Stimulated activated CD8-positive, alpha-beta memory T cell treated with anti-CD3 and anti-CD28 coated beads, Interleukin-2, amount 100 ng/mL, for 48 hours (primary cell): ENCODE measurements at regions not wholly inside any gene's neighbourhood (a gene's known extent, or its start where the extent isn't known, plus 50 kb on each side); places are given as distances from the start of the nearest gene placed in this dataset.

Experiments used
- DNase-seq, 2 donors: peaks; one replicate each; pipeline ENCODE4 v3.0.0-alpha.2; 2020; ENCODE audit warnings: low read depth in 2 of 2

DNA sequence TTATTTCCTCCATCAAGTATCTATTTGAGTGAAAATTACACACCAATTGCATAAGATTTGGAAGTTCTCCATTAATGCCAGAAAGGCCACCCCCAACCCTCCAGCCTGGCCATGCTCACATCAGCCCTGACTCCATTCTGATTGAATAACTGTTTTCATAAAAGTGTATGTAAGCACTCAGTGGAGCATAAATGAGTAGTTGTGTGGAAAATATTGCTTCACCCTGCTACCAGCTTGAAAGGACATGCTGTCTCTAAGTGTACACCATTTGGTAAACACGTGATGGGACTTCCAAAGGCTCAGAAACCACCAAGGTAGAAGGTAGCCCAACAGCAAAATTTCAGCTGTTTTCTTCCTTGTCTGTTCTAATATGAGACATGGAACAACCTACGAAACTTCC lies 393.8 kb downstream of the ZNF385D start:
- no peak for DNase-seq

DNA sequence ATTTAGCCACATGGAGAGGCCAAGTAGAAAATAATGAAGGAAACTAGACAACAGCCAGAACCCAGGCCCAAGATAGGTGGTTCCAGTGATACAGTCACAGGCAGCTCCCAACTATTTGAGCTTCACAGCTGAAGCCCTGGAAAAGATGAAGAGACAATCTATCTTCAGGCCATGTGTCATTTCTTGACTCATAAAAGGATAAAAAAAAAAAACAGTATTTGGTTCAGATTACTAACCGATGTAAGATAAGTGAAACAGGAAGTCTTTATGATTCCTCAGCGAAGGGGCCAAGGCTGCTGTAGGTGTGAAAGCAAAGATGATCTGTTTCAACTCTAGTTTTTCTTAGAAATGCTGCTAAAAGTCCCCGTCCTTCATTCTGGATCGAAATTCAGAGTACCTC lies 394.6 kb downstream of the ZNF385D start:
- no peak for DNase-seq

DNA sequence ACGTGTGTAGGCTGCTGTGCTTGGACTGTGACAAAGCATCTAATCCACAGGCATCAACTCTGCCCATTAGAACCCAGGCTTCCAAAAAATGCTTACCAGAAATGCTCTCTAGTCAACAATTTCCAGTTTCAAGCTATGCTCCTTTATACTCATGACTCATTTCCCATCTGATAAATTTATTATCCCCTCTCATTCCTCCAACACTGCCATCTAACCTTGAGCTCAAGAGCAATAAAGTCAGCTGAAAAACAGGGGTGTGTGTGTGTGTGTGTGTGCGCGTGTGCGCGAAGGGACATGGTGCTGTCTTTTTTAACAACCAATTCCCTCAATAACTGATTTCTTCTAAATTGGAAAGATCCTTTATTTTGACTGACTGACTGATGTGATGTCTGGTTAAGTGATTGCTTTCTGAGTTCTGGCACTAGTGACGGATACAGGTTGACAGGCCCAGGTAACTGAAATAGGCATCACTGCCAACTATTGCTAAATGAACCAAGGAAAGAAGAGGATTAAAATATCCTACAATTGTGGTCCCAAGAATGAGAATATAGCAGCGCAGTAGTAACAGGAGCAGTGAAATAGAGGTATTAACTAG lies 405.5 kb downstream of the ZNF385D start:
- DNase-seq = no peak

DNA sequence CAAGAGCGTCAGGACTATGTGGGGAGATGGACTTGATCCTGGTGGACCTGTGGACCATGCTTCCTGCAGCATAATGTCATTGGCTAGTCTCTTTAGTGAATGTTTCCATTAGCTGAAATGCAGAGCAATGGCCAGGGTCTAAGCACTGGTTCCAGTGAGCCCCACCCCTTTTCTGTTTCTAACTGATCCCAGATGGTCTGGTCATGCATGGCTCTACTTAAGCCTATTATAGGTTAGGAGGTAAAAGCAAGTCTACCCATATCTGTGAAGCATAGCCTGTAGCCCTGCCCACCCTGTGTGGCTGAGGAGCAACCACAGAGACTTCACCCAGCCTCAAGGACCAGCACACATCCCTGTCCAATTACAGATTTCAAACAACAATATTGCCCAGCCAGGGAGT lies 419.2 kb downstream of the ZNF385D start:
- no peak for DNase-seq

DNA sequence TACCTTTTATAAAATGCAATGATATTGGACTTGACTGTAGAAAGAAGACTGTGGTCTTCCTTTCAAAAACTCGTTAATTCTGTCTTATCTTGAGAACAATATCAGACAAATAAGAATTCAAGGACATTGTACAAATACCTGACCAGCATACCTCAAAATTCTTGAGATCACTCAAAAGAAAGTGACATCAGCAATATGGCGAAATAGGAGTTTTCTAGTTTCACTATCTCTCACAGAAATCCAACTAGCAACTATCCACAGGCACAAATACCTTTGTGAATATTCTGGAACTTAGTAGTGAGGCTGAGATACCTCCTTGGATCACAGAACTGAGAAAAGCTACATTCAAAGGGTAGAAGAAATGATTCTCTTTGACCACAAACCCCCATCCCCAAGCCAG lies 419.7 kb downstream of the ZNF385D start:
- DNase-seq = no peak

DNA sequence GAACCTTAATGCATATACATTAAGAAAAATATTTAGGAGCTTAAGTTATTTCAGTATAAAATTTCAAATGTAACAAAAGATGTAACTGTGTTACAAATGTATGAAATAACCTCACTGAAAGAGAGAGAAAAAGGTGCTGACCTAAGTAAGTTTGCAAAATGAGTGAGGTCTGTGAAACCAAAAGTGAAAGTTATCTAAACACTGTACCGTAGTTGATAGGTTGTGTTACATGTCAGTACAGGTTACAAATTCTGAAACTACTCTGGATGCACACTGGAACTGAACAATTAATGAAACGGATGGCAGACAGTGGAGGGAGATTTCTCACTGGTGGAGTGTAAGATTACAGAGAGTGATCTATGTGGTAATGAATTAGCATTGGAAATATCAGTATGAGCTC lies 420.7 kb downstream of the ZNF385D start:
- DNase-seq = no peak

DNA sequence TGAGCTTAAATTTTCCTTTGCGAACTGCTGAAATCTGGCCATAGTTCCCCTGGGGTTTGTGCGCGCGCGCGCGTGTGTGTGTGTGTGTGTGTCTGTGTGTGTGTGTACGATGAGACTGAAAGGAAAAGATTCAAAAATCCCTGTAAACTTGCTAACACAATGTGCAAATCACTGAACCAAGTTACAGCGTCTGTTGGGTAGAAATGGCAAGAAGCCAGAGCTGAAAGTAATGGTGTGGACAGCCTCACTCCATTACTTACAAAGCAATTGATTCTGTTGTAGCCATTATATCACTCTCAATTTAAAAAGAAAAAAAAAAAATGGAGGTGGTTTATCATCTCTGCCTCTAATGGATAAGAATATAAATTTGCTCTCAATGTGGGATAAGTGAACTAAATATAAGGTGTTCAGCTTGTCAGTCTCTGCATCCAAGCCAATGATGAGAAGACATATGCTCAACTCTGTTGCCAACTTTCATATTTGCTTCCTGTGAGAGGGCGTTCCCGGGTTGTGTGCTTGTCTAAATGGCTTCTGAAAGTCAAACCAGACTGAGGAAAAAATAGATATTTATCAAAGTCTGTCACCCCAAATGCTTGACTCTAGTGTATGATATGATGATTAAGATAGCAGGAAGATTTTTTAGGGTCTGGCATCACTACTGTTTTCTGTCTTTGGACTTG lies 422.2 kb downstream of the ZNF385D start:
- no peak for DNase-seq

DNA sequence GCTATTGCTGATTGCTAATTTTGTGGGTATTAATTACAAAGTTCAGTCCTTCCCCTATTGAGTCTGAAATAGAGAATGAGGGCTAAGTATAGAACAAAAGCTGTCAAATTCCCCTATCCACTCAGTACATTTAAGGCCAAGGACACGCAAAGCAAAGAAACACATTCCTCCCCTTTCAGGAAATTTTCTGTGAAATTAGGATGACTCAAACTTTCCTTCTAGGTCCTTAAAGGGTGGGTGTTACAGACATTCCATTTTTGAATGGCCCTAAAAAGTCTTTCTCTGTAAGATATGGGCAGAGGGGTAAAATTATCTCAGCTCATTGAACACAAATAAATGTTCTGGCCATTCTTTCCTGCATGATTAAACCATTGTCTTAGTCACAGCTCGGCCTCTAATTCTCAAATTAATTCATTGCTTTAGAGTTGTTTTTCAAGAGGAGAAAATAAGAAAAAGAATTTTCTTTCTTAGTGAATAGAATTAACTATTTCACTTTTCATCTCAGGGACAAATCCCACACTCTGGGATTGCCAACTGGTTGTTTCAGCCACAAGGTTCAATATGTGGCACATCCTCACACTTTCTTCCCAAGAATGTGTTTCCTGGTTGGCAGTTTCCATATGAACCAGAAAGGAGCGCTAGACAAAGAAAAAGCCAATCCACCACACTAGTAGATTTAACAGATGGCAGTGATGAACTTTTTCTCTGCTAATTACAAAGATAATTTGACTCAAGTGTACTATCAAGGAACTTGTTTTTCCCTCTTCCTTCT lies 424.1 kb downstream of the ZNF385D start:
- DNase-seq = no peak

DNA sequence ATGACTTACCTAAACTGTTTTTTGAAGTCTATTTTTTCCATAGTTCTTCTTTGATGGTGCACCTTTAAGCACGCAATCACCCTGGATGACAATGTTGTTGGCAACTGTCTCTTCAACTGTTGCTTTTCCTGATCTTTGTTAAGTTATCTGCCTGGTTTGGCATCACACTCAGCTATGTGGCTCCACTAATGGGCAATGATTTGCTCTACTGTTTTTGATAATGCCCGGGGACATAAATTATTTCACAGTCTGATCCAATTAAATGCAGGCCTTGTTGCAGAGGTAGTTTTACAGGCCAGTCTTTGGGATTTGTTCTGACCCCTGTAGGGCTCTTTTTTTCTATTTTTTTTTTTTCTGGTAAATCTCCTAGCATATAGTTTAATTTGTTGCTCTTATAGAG lies 436.3 kb downstream of the ZNF385D start:
- DNase-seq = no peak

DNA sequence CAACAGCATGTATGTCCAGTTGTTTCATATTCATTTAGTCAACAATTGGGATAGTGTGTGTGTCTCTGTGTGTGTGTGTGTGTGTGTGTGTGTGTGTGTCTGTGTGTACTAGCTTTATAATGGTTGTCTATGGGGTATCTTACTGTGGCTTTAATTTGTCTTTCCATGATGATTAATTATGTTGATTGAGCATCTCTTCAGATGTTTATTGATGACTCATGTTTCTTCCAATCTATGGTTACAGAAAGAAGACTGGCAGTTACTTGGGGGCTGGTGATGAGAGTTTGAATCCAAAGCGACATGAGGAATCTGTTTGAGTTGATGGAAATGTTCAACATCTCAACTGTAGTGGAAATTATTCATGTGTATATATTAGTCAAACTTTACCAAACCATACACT lies 440.1 kb downstream of the ZNF385D start:
- no peak for DNase-seq

DNA sequence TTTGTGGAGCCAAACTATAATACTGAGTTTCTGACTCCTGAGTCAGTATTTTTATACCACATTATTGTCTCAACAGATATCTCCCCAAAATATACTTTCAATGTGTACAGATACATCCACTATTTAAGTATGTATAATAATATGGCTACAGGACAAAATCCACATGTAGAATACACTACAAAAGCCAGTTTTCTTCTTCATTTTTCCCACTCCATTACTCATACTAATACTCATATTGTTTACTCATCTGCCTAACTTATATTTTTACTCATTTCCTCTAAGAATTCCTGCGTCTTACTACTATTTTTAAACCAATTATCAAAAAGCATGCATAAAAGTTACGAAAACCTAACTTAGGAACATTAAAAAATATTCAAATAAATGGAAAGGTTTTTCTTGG lies 440.8 kb downstream of the ZNF385D start:
- DNase-seq = no peak

DNA sequence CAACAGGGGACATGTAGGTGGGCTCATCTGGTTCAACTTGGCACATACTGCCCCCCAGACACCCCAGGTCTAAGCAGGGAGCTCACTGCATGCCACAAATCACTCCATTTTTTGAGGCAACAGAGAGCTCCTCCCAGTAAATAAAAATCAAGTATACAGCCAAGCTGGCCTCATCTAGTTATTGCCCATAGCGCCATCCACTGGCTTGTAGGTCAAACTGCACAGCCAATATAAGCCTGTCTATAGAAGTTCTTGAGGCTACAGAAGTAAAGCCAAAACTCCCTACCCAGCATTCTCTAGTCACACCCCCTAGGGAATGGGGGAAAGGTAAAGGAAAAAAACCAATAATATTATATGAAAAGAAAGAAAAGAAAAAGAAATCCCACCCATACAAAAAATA lies 453.7 kb downstream of the ZNF385D start:
- DNase-seq = no peak

DNA sequence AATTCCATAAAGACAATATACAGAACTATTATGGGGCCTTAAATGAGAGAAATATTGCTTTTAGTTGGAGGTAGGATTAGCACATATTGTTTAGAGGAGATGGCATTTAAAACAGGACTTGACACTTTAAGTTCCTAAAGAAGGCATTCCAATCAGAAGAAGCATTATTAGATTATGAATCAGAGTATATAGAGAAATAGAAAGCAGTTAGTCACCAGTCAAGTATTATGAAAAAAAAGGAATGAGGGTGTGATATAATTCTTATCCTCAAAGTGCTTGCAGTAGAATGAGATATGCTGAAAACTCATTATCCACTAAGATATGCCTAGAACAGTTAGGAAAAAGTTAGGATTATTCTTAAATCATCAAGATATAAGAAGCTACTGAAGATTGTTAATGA lies 456.2 kb downstream of the ZNF385D start:
- DNase-seq = no peak

DNA sequence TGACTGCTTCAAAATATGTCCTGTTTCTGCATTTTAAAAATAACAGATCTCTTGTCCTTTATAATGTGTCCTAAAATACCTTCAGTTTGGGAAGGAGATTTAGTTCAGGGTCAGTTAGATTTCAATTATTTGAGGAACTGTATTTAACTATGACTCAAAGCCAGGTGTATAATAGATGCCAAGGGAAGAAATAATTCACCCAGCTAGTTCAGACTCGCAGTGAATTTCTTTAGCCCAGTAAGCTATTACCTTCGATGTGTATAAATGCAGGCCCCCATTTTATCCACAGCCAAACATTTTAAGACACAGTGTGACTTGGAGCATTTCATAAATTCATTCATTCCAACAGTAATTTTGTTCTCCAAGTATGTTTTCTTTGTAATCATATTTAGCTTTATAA lies 458.0 kb downstream of the ZNF385D start:
- no peak for DNase-seq

DNA sequence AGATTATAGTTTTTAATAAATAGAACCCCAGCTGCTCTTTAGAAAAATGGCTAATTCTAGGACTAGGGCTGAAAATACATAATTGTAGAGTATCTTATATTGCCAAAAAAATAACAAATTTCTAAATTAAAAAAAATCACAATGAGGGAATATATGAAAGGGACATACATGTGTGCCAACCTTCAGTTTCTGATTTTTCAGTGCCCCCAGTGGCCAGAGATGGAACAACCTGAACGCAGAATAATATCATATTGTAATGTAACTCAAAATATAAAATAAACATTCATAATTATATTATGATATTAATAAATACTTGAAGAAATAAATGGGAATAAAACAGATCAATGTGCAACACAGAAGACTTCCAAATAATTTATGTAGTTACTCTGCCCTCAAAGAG lies 460.5 kb downstream of the ZNF385D start:
- no peak for DNase-seq

DNA sequence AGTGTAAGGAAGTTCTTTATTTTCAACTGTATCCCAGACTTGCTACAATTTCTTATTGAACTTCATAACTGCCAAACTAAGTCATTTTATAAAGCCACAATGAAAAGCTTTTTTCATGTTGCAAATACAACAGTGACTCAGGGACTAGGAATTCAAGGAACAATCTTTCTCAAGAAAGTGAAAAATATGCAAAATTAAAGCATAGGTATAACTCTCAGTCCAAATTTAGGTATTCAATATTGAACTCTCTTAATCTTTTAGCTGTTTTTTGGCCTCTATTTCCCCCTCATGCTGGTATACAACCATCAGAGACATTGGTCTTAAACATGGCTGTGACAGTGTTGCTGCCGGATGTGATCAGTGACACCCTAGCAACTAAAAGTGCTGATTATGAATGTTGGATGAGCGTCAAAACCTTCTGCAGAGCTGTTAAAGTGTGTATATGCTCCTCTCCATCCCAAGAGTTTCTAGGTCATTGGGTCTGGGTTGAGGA lies 476.9 kb downstream of the ZNF385D start:
- no peak for DNase-seq

DNA sequence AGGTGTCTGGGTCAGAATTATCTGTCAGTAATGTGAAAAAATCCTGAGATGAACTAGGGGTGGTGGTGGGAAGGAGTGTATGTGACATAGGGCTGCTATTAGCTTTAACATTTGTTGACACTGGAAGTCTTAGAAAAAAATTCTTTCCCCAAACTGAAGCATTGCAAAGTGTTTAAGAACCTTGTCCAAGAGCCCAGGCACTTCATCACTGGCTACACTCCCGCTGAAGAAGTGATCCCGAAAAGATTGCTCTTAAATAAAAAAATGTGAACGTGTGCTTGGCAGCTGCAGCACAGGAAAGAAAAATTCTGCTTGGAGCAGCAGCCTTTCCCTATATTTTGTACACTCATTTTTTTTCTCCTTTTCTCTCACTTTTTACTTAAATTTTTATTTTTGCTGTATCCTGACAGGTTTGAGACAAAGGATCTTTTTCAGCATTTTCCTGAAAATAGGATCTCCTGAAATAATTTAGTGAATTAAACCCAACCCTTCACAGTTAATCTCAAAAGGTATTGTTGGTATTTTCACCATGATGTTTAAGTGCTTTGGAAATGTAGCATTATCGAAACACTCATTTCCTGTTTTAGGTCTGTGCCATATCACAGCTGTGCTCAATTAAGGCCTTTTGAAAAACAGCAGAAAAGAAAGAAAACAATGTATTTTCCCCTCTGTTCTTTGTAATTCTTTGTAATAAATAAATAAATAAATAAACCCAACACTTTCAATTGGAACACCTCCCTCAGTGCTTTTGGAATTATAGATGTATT lies 477.6 kb downstream of the ZNF385D start:
- DNase-seq = no peak

DNA sequence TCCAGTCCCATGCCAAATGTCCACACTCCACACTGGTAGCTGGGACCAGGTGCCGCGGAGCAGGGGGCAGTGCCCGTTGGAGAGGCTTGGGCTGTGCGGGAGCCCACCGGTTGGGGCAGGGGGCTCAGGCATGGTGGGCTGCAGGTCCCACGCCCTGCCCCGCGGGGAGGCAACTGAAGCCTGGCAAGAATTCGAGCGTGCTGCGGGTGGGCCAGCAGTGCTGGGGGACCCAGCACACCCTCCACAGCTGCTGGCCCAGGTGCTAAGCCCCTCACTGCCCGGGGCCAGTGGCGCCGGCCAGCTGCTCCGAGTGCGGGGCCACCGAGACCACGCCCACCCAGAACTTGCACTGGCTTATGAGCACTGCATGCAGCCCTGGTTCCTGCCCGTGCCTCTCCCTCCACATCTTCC lies 479.4 kb downstream of the ZNF385D start:
- DNase-seq = no peak

DNA sequence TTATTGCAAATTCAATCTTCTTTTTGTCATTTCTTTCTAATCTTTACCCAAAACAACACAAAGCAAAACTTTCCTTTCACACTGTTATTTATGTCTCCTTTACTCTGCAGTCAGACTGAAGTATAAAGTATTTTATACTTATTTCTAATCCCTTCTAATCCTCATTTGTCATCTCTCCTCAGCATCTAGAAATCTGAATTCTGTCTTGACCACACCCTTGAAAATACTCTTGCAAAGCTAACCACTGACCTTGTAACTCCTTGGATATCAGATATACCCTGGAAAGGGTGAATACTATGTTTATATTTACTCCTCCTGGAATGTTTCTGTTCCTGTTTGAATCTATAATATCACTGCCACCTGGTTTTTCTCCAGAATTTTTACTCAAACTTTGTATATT lies 481.1 kb downstream of the ZNF385D start:
- DNase-seq = no peak

DNA sequence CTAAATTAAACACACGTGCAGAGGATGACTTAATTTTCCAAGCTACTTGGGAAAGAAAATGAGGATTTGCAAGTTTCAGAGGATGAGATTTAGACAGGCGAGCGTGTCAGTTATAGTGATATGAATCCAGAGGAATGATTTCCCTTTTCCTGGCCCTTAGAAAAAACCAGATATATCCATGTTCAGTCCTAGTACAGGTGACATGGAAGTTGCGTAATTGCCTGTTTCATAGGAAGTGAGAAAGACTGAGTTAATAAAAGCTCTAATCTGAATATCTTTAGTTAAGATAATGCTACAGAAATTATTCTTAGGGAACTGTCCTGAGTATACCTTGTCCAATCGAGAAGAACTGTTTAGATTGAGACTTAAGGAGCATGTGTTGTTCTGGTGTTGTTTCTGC lies 490.5 kb downstream of the ZNF385D start:
- DNase-seq = no peak

DNA sequence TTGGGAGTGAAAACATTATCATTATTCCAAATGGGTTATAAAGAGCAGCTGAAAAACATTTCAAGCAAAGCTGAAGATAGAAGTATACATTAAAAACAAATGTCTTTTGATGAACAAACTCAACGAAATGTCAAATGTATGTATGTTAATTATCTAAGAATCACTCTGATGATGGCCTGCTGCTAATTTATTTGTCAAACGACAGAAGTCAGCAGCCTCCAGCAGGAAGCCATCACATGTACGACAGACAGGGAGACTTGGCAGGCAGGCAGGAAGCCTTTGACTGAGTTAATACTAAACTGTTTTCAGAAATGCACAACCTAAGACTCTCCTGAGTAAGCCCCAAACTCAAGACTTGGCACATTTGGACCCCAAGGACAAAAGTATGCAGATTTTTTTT lies 491.1 kb downstream of the ZNF385D start:
- no peak for DNase-seq

DNA sequence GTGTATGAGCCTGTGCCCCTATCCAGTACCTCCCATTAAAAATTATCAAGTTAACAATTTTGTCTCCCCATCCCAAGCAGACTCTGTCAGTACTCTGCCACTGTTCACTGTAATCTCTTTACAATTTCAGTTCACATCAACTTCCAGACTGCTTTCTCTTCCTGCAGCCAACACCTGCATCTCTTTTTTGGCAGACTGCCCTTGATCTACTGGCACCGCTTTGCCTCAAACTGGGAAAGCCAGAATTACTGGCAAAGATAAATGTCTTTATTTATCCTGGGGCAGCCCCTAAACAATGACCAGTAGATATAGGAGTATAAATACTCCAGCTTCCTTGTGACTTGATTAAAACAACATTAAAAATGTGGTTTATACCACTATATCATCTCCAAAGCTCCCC lies 494.1 kb downstream of the ZNF385D start:
- no peak for DNase-seq
